A673 (cell line): ENCODE measurements at regions not wholly inside any gene's neighbourhood (a gene's known extent, or its start where the extent isn't known, plus 50 kb on each side); places are given as distances from the start of the nearest gene placed in this dataset.

Source experiments
- BruUV-seq: library from RNA; stranded (reverse); fragments of 400-500 nt; replicated peaks from 2 replicates; lab custom pipeline; 2021; lab: Mats Ljungman, UMichigan
- CTCF ChIA-PET: fragments of 300-600 bp; sonication (Branson Sonifier 250); formaldehyde crosslinking; loops from one replicate; lab custom pipeline; 2022; ENCODE audit warnings: antibody characterized with exemption; lab: Charles Lee
- POLR2A ChIA-PET: fragments of 300-600 bp; sonication (Branson Sonifier 250); formaldehyde crosslinking; loops from one replicate; lab custom pipeline; 2022; ENCODE audit warnings: antibody characterized with exemption; ENCODE audit not compliant: low non-redundant PET; lab: Charles Lee
- DNase-seq: peaks from one replicate; pipeline ENCODE4 v3.0.0-alpha.2; 2015; ENCODE audit warnings: low spot score
- H3K27ac ChIP-seq: fragments of 200-600 bp; sonication (generic); 2 replicates; pipeline ENCODE4 v1.5.1; 2016; ENCODE audit warnings: mixed run types, low read depth, mild to moderate bottlenecking, mixed read lengths, antibody characterized with exemption, low read length; ENCODE audit not compliant: poor library complexity, severe bottlenecking
- H3K27me3 ChIP-seq: fragments of 200-600 bp; sonication (generic); replicated peaks from 2 replicates; pipeline ENCODE4 v1.6.1; 2017; ENCODE audit warnings: mixed run types, low read depth, mild to moderate bottlenecking, mixed read lengths, antibody characterized with exemption, low read length; ENCODE audit not compliant: insufficient read depth, poor library complexity
- H3K36me3 ChIP-seq: fragments of 200-600 bp; sonication (generic); 2 replicates; pipeline ENCODE4 v1.6.1; 2016; ENCODE audit warnings: mixed run types, mild to moderate bottlenecking, mixed read lengths, antibody characterized with exemption, low read length; ENCODE audit not compliant: insufficient read depth, poor library complexity, severe bottlenecking
- H3K4me1 ChIP-seq: fragments of 200-600 bp; sonication (generic); 2 replicates; pipeline ENCODE4 v1.6.1; 2017; ENCODE audit warnings: mixed run types, mild to moderate bottlenecking, mixed read lengths, antibody characterized with exemption, low read length; ENCODE audit not compliant: insufficient read depth, poor library complexity, severe bottlenecking
- H3K4me3 ChIP-seq: fragments of 200-600 bp; sonication (generic); 2 replicates; pipeline ENCODE4 v1.5.1; 2016; ENCODE audit warnings: low read depth, mixed run types, mild to moderate bottlenecking, mixed read lengths, low read length; ENCODE audit not compliant: poor library complexity, severe bottlenecking
- H3K9me3 ChIP-seq: fragments of 200-600 bp; sonication (generic); 2 replicates; pipeline ENCODE4 v1.6.1; 2016; ENCODE audit warnings: mixed run types, low read depth, mild to moderate bottlenecking, mixed read lengths, antibody characterized with exemption, low read length; ENCODE audit not compliant: poor library complexity, severe bottlenecking
- CTCF ChIP-seq: fragments of 300-800, 200-600 bp; sonication (generic); conservative IDR thresholded peaks from 2 replicates; pipeline ENCODE4 v1.5.1; 2017; ENCODE audit warnings: low read depth, mild to moderate bottlenecking, antibody characterized with exemption, low read length, moderate library complexity, mixed read lengths
- EZH2 ChIP-seq: fragments of 200-600 bp; sonication (generic); IDR thresholded peaks from 2 replicates; pipeline ENCODE4 v1.6.1; 2017; ENCODE audit warnings: borderline replicate concordance, low read depth, mild to moderate bottlenecking, mixed read lengths, antibody characterized with exemption, low read length; ENCODE audit not compliant: poor library complexity, severe bottlenecking
- intact Hi-C: fragments of 100-400 bp; cut with micrococcal nuclease; formaldehyde crosslinking; loops from one replicate; pipeline ENCODE4 v1.10.0; 2022; ENCODE audit not compliant: unreplicated experiment

- TF ChIP-seq CTCF (no peak), EZH2 (no peak)
- intact Hi-C loops, result no loop called here
- no TSS peak for BruUV-seq
- H3K9me3 ChIP-seq, result no peaks in the 10 kb centered on the region
- H3K27ac ChIP-seq, result no peak overlapping the region
- no peak for DNase-seq
- H3K4me1 ChIP-seq, result no peaks in the 10 kb centered on the region
- H3K4me3 ChIP-seq, result no peak overlapping the region
- no peaks in the 10 kb centered on the region for H3K27me3 ChIP-seq
- POLR2A ChIA-PET, result no interaction called here
- CTCF ChIA-PET, result no interaction called here
- H3K36me3 ChIP-seq, result no peaks in the 10 kb centered on the region
Measured at GRCh38 chr3:152968388-152969024, 133.6 kb downstream of the P2RY1 start.

GRCh38 chr3:152969557-152970300, 134.8 kb downstream of the P2RY1 start:
- ChIA-PET POLR2A (no interaction called here), CTCF (no interaction called here)
- H3K27ac ChIP-seq, result no peak overlapping the region
- H3K9me3 ChIP-seq, result no peaks in the 10 kb centered on the region
- BruUV-seq, result no TSS peak
- no peaks in the 10 kb centered on the region for H3K27me3 ChIP-seq
- no peak for TF ChIP-seq EZH2
- TF ChIP-seq CTCF, result no peak
- no peaks in the 10 kb centered on the region for H3K36me3 ChIP-seq
- no peaks in the 10 kb centered on the region for H3K4me1 ChIP-seq
- no peak overlapping the region for H3K4me3 ChIP-seq
- intact Hi-C loops, result no loop called here
- no peak for DNase-seq

- H3K9me3 ChIP-seq, result no peaks in the 10 kb centered on the region
Measured at GRCh38 chr3:152970851-152971250, 135.9 kb downstream of the P2RY1 start.

More at GRCh38 chr3:152970851-152971250, 135.9 kb downstream of the P2RY1 start:
- no peaks in the 10 kb centered on the region for H3K27me3 ChIP-seq
- no peak overlapping the region for H3K27ac ChIP-seq
- TF ChIP-seq EZH2 (no peak), CTCF (no peak)
- DNase-seq, result no peak
- H3K36me3 ChIP-seq, result no peaks in the 10 kb centered on the region
- ChIA-PET CTCF (no interaction called here), POLR2A (no interaction called here)
- no peaks in the 10 kb centered on the region for H3K4me1 ChIP-seq
- BruUV-seq, result no TSS peak
- intact Hi-C loops, result no loop called here
- H3K4me3 ChIP-seq, result no peak overlapping the region
